Fibroblast of villous mesenchyme (primary cell): ENCODE measurements at regions not wholly inside any gene's neighbourhood (a gene's known extent, or its start where the extent isn't known, plus 50 kb on each side); places are given as distances from the start of the nearest gene placed in this dataset.
A peak's percentile ranks its signal among the peaks of the same experiment; 100 is the strongest.

ENCODE experiments used
- DNase-seq: peaks from one replicate; pipeline ENCODE4 v3.0.0-alpha.2; 2010; ENCODE audit warnings: low read depth
- H3K4me3 ChIP-seq: 2 replicates; pipeline ENCODE4 v1.5.1; 2011; ENCODE audit warnings: low read depth, mild to moderate bottlenecking, low read length
- TF ChIP-seq, protein P1 (sequence below): IDR thresholded peaks from 2 replicates; pipeline ENCODE4 v1.5.1; 2012; ENCODE audit warnings: low read depth, mild to moderate bottlenecking, low read length; ENCODE audit not compliant: insufficient read depth

DNA sequence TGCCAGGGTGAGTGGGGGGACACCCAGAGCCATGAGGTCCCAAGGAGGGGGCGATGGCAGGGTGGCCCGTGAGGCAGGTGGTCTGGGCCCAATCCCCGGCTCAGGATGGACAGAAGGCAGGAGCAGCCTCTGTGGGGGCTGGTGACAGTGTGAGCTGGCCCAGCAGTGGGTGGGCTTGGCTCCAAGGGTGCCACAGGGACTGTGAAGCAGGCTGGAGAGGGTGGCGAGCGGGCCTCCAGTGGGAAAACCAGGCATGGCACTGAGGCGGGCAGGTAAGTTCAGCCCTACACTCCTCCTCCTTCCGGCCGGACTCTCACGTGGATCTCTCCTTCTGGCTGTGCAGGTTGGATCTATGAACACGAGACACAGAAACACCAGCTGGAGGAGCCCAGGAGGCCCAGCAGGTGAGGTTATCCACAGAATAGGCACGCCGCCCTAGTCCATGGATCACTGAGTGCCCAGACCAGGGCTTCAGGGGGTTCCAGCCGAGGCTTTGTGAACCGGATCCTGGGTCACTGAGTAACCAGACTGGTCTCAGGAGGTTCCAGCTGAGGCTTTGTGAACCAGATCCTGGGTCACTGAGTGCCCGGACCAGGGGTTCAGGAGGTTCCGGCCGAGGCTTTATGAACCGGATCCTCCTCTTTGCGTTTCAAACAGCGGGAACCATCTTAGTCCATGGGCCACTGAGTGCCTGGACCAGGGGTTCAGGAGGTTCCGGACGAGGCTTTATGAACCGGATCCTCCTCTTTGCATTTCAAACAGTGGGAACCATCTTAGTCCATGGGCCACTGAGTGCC is 76.4 kb upstream of the BHLHE23 start:
- H3K4me3 ChIP-seq: no peak overlapping the region
- no peak for DNase-seq
- TF ChIP-seq, protein P1, sequence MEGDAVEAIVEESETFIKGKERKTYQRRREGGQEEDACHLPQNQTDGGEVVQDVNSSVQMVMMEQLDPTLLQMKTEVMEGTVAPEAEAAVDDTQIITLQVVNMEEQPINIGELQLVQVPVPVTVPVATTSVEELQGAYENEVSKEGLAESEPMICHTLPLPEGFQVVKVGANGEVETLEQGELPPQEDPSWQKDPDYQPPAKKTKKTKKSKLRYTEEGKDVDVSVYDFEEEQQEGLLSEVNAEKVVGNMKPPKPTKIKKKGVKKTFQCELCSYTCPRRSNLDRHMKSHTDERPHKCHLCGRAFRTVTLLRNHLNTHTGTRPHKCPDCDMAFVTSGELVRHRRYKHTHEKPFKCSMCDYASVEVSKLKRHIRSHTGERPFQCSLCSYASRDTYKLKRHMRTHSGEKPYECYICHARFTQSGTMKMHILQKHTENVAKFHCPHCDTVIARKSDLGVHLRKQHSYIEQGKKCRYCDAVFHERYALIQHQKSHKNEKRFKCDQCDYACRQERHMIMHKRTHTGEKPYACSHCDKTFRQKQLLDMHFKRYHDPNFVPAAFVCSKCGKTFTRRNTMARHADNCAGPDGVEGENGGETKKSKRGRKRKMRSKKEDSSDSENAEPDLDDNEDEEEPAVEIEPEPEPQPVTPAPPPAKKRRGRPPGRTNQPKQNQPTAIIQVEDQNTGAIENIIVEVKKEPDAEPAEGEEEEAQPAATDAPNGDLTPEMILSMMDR: no peak

DNA sequence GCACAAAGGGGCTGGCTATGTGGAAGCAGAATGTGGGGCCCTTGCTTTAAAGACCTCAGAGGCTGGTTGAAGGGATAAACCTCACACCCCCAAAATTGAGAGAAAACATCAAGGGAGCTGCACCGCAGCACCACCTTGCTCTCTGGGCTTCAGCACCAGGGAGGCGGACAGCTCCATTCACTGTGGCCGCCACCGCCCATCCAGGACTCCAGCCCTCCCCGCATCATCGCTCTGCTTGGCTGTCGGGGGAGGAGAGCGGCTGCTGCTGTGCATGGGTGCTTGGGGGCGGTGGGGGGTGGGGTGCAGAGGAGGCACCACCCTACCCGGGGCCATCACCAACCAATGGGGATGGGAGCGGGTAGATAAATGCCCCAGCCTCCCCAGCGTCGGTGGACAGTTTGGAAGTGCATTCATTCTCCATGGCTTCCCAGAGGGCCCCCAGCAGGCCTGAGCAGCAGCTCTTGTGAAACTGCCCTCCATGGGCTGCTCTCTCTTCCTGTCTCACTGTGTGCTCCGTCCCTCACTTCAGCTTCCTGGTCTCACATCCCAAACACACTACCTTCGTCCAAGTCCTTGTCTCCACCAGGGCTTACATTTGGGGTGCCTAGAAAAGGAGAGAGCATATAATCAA is 75.7 kb upstream of the BHLHE23 start:
- no peak overlapping the region for H3K4me3 ChIP-seq
- TF ChIP-seq, protein P1: no peak
- DNase-seq: peak; percentile 28

DNA sequence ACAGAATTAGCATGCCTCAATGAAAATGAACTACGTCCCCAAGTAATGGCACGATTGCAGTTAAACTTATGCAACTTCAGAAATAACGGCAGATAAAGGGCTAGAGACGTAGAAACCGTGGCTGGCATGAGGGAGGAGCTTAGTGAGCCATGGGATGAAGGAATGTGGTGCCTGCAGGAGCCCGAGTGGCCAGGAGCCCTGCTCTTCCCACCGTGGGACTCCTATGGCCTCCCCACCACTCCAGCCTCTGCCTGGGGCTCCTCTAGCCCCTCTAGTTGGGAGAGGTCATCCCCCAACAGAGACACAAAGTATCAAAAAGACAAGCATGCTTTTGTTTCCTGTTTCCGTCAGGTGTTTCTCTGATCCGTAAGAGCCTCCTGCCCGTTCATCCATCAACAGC is 75.1 kb upstream of the BHLHE23 start:
- H3K4me3 ChIP-seq: no peak overlapping the region
- DNase-seq: no peak
- TF ChIP-seq, protein P1: no peak

DNA sequence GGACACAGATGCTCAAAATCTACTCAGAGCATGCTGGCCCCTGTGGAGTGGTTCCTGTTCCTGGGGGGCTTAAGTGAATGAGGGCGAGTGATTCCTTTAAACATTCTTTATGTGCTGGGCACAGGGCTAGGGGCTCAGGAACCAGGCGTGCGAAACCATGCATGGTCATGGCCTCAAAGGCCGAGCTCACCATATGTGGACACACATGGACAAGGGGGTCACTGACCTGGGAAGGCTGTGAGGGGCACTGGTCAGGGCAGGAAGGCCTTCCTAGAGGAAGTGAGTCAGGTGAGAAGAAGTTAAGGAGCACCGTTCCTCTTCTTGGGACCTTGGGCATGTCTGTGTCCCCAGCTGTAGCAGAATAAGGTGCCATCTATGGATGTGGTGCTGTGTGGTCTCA is 74.6 kb upstream of the BHLHE23 start:
- no peak for DNase-seq
- TF ChIP-seq, protein P1: no peak

DNA sequence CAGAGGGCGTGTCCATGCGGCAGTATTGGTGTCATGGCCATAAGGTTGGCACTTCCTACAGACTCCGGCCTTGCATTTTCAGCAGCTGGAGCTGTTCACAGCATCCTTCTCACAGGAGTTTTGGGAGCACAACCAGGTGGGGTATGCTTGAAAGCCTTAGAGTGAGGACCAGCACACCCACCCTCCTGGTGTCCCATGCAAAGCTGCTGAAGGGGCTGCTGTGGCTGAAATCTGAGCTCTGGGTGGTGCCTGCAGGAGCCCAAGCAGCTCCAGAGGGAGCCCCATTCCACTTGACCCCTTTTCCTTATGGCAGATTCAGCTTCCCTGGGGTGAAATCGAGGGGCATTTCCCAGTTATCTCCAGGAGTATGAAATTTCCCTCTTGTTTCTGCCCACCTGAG is 74.0 kb upstream of the BHLHE23 start:
- no peak for DNase-seq

More for the DNA sequence above, 74.6 kb upstream of the BHLHE23 start:
- no peak overlapping the region for H3K4me3 ChIP-seq

DNA sequence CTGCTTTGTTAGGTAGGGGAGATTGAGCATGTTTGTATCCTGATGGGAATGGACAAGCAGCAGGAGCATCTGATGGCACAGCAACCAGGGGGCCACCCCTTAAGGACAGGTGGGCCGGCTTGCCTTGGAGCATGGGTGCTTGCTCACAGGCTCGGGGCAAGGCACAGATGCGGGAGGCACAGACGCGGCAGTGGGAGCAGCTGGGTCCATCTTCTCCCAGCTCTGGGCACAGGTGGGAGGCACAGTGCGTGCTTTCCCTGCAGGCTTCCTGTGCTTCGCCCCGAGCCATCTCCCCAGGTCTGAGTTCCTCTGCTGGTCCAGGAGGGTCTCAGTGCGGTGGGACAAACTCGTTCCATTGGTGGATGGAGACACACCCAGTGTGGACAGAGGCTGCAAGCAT is 73.6 kb upstream of the BHLHE23 start:
- H3K4me3 ChIP-seq: no peak overlapping the region
- no peak for DNase-seq
- TF ChIP-seq, protein P1: no peak

More for the DNA sequence above, 74.0 kb upstream of the BHLHE23 start:
- TF ChIP-seq, protein P1: no peak
- no peak overlapping the region for H3K4me3 ChIP-seq
